ENCODE measurements at regions not wholly inside any gene's neighbourhood (a gene's known extent, or its start where the extent isn't known, plus 50 kb on each side); places are given as distances from the start of the nearest gene placed in this dataset.

GRCh38 chr1:182196897-182197870 lies 135.7 kb upstream of the ZNF648 start:
- Mint-ChIP-seq H3K4me3 (no peak overlapping the region), H3K36me3 (ENCODE audit: low read depth) (no peaks in the 10 kb centered on the region), H3K27me3 (ENCODE audit: low read depth) (no peaks in the 10 kb centered on the region), H3K27ac (ENCODE audit: unreplicated experiment) (no peak overlapping the region), H3K4me1 (no peaks in the 10 kb centered on the region), H3K9me3 (peaks cover 8% of the 10 kb centered on the region)
- TF ChIP-seq CTCF (conservative IDR thresholded peaks at IDR 0.05): no peak
- no peak for DNase-seq (ENCODE audit: low read depth, low spot score)

GRCh38 chr1:182195733-182196132 lies 134.2 kb upstream of the ZNF648 start:
- Mint-ChIP-seq H3K4me1 (no peaks in the 10 kb centered on the region), H3K4me3 (no peak overlapping the region), H3K27me3 (ENCODE audit: low read depth) (no peaks in the 10 kb centered on the region), H3K27ac (ENCODE audit: unreplicated experiment) (no peak overlapping the region), H3K9me3 (peaks cover 8% of the 10 kb centered on the region), H3K36me3 (ENCODE audit: low read depth) (no peaks in the 10 kb centered on the region)
- TF ChIP-seq CTCF (conservative IDR thresholded peaks at IDR 0.05): no peak
- no peak for DNase-seq (ENCODE audit: low read depth, low spot score)

- no peaks in the 10 kb centered on the region for H3K36me3 Mint-ChIP-seq (ENCODE audit: low read depth)
- DNase-seq (ENCODE audit: low read depth, low spot score): no peak
Measured at GRCh38 chr1:182193908-182194550, 132.5 kb upstream of the ZNF648 start.

GRCh38 chr1:182192966-182193365 lies 131.5 kb upstream of the ZNF648 start:
- Mint-ChIP-seq H3K4me3 (no peak overlapping the region), H3K9me3 (peaks cover 9% of the 10 kb centered on the region), H3K27ac (ENCODE audit: unreplicated experiment) (peak overlapping the region; percentile 44), H3K27me3 (ENCODE audit: low read depth) (no peaks in the 10 kb centered on the region), H3K36me3 (ENCODE audit: low read depth) (no peaks in the 10 kb centered on the region), H3K4me1 (peaks cover 10% of the 10 kb centered on the region)
- no peak for DNase-seq (ENCODE audit: low read depth, low spot score)
- TF ChIP-seq CTCF (conservative IDR thresholded peaks at IDR 0.05): no peak

More at GRCh38 chr1:182193908-182194550, 132.5 kb upstream of the ZNF648 start:
- Mint-ChIP-seq H3K27ac (ENCODE audit: unreplicated experiment) (no peak overlapping the region), H3K4me3 (no peak overlapping the region), H3K9me3 (peaks cover 9% of the 10 kb centered on the region), H3K27me3 (ENCODE audit: low read depth) (no peaks in the 10 kb centered on the region), H3K4me1 (peaks cover 10% of the 10 kb centered on the region)
- no peak for TF ChIP-seq CTCF (conservative IDR thresholded peaks at IDR 0.05)

- H3K36me3 Mint-ChIP-seq (ENCODE audit: low read depth): no peaks in the 10 kb centered on the region
- peaks cover 5% of the 10 kb centered on the region for H3K9me3 Mint-ChIP-seq
- no peak for TF ChIP-seq CTCF (conservative IDR thresholded peaks at IDR 0.05)
- no peaks in the 10 kb centered on the region for H3K27me3 Mint-ChIP-seq (ENCODE audit: low read depth)
- H3K27ac Mint-ChIP-seq (ENCODE audit: unreplicated experiment): no peak overlapping the region
- DNase-seq (ENCODE audit: low read depth, low spot score): no peak
- peaks cover 10% of the 10 kb centered on the region for H3K4me1 Mint-ChIP-seq
- H3K4me3 Mint-ChIP-seq: no peak overlapping the region
Measured at GRCh38 chr1:182192215-182192614, 130.7 kb upstream of the ZNF648 start.

Measured in neural crest cell (in vitro differentiated cells).